Dendritic cell treated with granulocyte-macrophage colony-stimulating factor and Interleukin-4, amounts not matched to agents 40 ng/mL and 50 ng/mL, for 4 days (primary cell): ENCODE measurements at regions not wholly inside any gene's neighbourhood (a gene's known extent, or its start where the extent isn't known, plus 50 kb on each side); places are given as distances from the start of the nearest gene placed in this dataset.

ENCODE experiments used
- H3K27ac Mint-ChIP-seq: one replicate; pipeline ENCODE4 v1.8.0; 2022; ENCODE audit warnings: mild to moderate bottlenecking, mixed read lengths
- H3K27me3 Mint-ChIP-seq: one replicate; pipeline ENCODE4 v1.8.0; 2022; ENCODE audit warnings: mild to moderate bottlenecking, mixed read lengths
- H3K36me3 Mint-ChIP-seq: one replicate; pipeline ENCODE4 v1.8.0; 2022; ENCODE audit warnings: low read depth, mixed read lengths
- H3K4me1 Mint-ChIP-seq: one replicate; pipeline ENCODE4 v1.8.0; 2022; ENCODE audit warnings: low read depth, mixed read lengths
- H3K4me3 Mint-ChIP-seq: one replicate; pipeline ENCODE4 v1.8.0; 2022; ENCODE audit warnings: mild to moderate bottlenecking, moderate library complexity, mixed read lengths
- H3K9me3 Mint-ChIP-seq: one replicate; pipeline ENCODE4 v1.8.0; 2022; ENCODE audit warnings: mixed read lengths
- intact Hi-C: fragments of 100-400 bp; cut with micrococcal nuclease; formaldehyde crosslinking; loops from one replicate; pipeline ENCODE4 v1.15.0; 2022

DNA sequence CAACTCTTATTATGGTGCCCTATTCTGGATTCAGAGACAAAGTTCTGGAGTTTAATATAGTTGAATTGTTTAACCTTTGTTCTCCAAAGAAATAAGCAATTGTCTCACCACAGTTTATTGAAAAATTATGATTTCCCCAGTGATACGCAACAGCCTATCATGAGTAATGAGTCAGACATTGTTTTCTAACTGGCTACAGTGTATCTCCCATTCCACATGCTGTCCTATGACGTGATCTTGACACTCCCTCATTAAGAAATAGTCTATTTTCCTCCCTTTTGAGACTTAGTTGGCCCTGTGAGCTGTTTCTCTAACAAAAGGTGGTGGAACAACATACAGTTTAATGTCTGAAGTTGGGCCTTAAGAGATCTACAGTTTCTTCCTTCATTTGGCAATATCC is 1290.6 kb upstream of the CDH6 start:
- no peaks in the 10 kb centered on the region for H3K27me3 Mint-ChIP-seq
- no peaks in the 10 kb centered on the region for H3K4me1 Mint-ChIP-seq
- H3K27ac Mint-ChIP-seq = no peak overlapping the region
- no peak overlapping the region for H3K4me3 Mint-ChIP-seq
- H3K9me3 Mint-ChIP-seq = peaks cover 16% of the 10 kb centered on the region
- intact Hi-C loops = no loop called here
- H3K36me3 Mint-ChIP-seq = no peaks in the 10 kb centered on the region

DNA sequence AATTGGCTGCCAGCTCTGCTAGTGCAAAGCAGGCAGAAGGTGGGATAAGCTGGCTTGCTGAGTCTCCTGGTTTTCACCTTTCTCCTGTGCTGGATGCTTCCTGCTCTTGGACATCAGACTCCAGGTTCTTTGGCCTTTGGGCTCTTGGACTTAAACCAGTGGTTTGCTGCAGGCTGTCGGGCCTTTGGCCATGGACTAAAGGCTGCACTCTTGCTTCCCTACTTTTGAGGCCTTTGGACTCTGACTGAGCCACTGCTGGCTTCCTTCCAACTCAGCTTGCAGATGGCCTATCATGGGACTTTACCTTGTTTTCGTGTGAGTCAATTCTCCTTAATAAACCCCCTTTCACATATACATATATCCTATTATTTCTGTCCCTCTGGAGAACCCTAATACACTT is 1293.9 kb upstream of the CDH6 start:
- Mint-ChIP-seq H3K36me3 (no peaks in the 10 kb centered on the region), H3K9me3 (peaks cover 22% of the 10 kb centered on the region), H3K27me3 (no peaks in the 10 kb centered on the region), H3K4me3 (no peak overlapping the region), H3K4me1 (no peaks in the 10 kb centered on the region), H3K27ac (no peak overlapping the region)
- intact Hi-C loops = no loop called here

DNA sequence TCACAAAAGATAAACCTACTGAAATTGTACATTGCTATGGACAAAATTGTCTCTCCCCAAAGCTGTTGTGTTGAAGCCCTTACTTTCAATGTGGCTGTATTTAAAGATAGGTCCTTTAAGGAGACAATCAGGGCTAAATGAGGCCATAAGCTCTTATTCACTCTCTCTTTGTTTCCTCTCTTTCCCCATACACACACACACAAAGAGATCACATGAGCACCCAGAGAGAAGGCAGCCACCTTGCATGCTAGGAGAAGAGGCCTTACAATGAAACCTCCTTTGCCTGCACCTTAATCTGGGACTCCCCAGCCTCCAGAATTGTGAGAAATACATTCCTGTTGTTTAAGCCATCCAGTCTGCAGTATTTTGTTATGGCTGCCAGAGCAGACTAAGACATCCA is 1295.6 kb upstream of the CDH6 start:
- no peak overlapping the region for H3K4me3 Mint-ChIP-seq
- no peaks in the 10 kb centered on the region for H3K27me3 Mint-ChIP-seq
- intact Hi-C loops = no loop called here
- no peak overlapping the region for H3K27ac Mint-ChIP-seq
- H3K36me3 Mint-ChIP-seq = no peaks in the 10 kb centered on the region
- H3K9me3 Mint-ChIP-seq = peaks cover 22% of the 10 kb centered on the region
- no peaks in the 10 kb centered on the region for H3K4me1 Mint-ChIP-seq

DNA sequence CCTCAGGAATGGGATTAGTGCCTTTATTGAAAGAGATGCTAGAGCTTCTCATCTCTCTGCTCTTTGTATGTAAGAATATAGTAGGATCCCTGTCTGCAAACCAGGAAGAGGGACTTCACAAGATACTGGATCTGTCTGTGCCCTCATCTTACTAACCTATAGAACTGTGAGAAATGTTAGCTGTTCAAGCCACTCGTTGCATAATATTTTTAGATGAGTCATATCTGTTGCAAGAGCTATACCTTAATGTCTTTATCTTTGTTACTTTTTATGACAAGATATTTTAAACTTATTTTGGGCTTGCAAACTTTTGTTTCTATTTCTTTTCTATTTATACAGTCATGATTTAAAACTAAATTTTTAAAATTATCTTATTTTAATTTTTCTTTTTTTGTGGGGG is 1296.8 kb upstream of the CDH6 start:
- no peak overlapping the region for H3K4me3 Mint-ChIP-seq
- H3K9me3 Mint-ChIP-seq = peaks cover 16% of the 10 kb centered on the region
- H3K4me1 Mint-ChIP-seq = no peaks in the 10 kb centered on the region
- intact Hi-C loops = no loop called here
- H3K27me3 Mint-ChIP-seq = no peaks in the 10 kb centered on the region
- no peak overlapping the region for H3K27ac Mint-ChIP-seq
- H3K36me3 Mint-ChIP-seq = no peaks in the 10 kb centered on the region

DNA sequence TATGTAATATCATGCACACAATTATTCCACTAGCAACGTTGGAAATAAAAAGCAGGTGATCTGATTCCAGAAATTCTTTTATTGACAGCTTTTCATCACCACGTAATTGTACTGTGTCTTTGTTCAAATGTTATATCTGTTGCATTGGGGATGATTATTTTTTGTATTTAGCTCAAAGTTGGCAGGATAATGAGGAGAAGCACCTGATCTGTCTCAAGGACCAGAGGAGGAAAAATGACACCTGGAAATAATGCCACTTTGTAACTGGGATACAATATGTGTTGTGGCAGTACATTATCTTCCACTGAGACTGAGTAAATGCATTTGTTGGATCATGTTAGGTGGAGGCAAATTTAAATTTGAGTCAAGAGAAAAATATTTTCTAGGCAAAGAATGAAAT is 1298.8 kb upstream of the CDH6 start:
- no peaks in the 10 kb centered on the region for H3K27me3 Mint-ChIP-seq
- intact Hi-C loops = no loop called here

DNA sequence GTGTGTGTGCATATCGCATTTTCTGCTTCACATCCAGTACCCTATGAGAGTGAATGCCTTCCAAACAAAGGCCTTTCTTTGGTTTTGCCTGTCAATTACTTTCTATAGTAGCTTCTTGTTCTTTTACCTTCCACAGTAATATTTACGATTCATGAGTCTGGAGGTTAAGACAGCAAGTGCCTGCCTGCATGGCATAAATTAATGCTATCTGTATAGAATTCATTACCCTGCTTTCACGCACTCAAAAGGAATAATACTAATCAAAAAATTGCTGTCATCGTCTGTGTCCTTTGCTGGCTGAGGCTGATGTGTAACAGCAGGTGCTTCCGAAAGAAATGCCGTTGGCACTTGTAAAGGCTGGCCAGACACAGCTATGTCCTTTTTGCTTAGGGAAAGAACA is 1304.4 kb upstream of the CDH6 start:
- intact Hi-C loops = no loop called here
- Mint-ChIP-seq H3K4me3 (no peak overlapping the region), H3K36me3 (no peaks in the 10 kb centered on the region), H3K9me3 (peaks cover 19% of the 10 kb centered on the region), H3K27ac (no peak overlapping the region), H3K4me1 (no peaks in the 10 kb centered on the region), H3K27me3 (no peaks in the 10 kb centered on the region)

More for the DNA sequence above, 1298.8 kb upstream of the CDH6 start:
- H3K36me3 Mint-ChIP-seq = no peaks in the 10 kb centered on the region
- H3K9me3 Mint-ChIP-seq = peaks cover 16% of the 10 kb centered on the region
- no peak overlapping the region for H3K4me3 Mint-ChIP-seq
- no peaks in the 10 kb centered on the region for H3K4me1 Mint-ChIP-seq
- H3K27ac Mint-ChIP-seq = no peak overlapping the region

DNA sequence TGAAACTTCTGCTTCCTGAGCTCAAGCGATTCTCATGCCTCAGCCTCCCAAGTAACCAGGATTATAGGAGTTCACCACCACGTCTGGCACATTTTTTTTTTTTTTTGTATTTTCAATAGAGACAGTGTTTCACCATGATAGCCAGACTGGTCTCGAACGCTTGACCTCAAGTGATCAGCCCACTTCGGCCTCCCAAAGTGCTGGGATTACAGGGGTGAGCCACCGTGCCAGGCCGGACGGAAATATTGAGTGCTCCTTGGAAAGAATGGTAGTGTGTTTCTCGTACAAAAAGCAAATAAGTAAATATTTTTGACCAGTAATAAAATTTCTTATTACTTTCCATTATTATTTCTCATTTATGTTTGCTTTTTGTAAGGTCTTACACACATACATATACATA is 1307.9 kb upstream of the CDH6 start:
- no peaks in the 10 kb centered on the region for H3K4me1 Mint-ChIP-seq
- peaks cover 34% of the 10 kb centered on the region for H3K9me3 Mint-ChIP-seq
- intact Hi-C loops = no loop called here
- no peaks in the 10 kb centered on the region for H3K36me3 Mint-ChIP-seq
- H3K4me3 Mint-ChIP-seq = no peak overlapping the region
- no peak overlapping the region for H3K27ac Mint-ChIP-seq
- no peaks in the 10 kb centered on the region for H3K27me3 Mint-ChIP-seq

DNA sequence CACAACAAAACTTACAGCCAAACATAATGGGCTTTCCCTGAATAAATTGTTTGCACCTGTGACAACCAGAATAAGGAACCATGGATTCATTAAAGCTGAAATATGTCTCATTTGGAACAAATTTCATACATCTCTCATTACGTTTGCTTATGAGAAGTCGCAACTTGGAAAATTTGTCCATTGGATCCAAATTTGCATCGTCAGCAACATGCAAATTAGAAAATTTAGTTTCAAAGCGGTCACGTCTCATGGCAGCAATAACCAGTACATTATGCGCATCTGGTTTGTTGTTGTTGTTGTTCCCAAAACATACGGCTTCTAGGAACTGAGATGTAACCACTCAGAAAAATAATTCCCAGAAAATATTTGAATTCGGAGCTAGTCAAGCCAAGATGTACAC is 1311.5 kb upstream of the CDH6 start:
- Mint-ChIP-seq H3K4me1 (no peaks in the 10 kb centered on the region), H3K27ac (no peak overlapping the region), H3K4me3 (no peak overlapping the region), H3K9me3 (peaks cover 32% of the 10 kb centered on the region), H3K36me3 (no peaks in the 10 kb centered on the region), H3K27me3 (no peaks in the 10 kb centered on the region)
- intact Hi-C loops = no loop called here

DNA sequence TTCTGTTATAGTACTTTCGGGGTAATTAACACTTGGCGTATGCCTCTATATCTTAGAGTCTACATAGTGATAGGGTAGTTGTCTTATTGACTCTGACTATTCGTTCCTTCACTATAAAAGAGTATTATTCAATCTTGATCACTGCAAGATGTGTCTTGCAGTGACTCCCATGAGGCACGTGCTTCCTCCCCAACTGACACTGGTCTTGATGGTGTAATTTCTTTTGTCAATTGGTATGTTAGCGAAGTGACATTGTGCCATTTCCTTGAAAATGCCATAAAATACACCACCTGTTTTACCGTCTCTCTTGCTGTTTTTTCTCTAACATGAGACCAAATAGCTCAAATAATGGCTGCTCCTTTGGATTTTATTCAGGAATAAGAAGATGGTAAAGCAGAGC is 1314.1 kb upstream of the CDH6 start:
- no peak overlapping the region for H3K27ac Mint-ChIP-seq
- no peak overlapping the region for H3K4me3 Mint-ChIP-seq
- no peaks in the 10 kb centered on the region for H3K27me3 Mint-ChIP-seq
- no peaks in the 10 kb centered on the region for H3K4me1 Mint-ChIP-seq
- no peaks in the 10 kb centered on the region for H3K36me3 Mint-ChIP-seq
- peaks cover 47% of the 10 kb centered on the region for H3K9me3 Mint-ChIP-seq
- intact Hi-C loops = no loop called here

DNA sequence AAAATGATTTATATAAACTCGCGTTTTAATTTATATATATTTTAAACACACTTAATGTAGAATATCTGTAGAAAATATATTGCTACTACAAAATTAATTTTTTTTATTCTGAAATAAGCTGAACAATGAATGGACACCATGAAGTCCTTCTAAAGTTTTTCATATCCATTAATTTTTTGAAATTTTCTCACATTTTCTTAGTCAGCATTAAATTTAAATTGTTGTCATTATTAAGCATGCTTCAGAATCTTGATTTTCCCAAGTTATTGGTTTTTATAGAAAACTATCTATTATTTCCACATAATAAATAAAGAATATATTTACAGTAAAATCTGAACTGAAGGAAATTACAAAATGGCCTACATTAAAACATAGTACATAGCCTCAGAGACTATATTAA is 1314.9 kb upstream of the CDH6 start:
- H3K27me3 Mint-ChIP-seq = no peaks in the 10 kb centered on the region
- H3K27ac Mint-ChIP-seq = no peak overlapping the region
- peaks cover 47% of the 10 kb centered on the region for H3K9me3 Mint-ChIP-seq
- H3K4me3 Mint-ChIP-seq = no peak overlapping the region
- no peaks in the 10 kb centered on the region for H3K4me1 Mint-ChIP-seq
- intact Hi-C loops = no loop called here
- H3K36me3 Mint-ChIP-seq = no peaks in the 10 kb centered on the region

DNA sequence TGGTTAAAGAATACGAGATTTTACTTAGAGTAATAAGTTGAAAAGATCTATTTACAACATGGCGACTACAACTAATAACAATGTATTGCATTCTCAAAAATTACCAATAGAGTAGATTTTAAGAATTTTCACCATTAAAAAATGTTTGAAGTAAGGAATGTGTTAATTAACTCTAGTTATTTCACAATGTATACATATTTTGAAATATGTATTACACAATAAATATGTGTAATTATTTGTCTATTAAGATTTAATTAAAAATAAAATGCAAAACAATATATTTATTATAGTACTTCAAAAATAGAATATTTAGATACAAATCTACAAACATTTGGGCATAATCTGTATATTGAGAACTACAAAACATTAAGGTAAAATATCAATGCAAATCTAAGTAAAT is 1326.3 kb upstream of the CDH6 start:
- Mint-ChIP-seq H3K4me3 (no peak overlapping the region), H3K27ac (no peak overlapping the region), H3K36me3 (no peaks in the 10 kb centered on the region), H3K9me3 (peaks cover 20% of the 10 kb centered on the region), H3K27me3 (no peaks in the 10 kb centered on the region), H3K4me1 (no peaks in the 10 kb centered on the region)
- intact Hi-C loops = no loop called here

DNA sequence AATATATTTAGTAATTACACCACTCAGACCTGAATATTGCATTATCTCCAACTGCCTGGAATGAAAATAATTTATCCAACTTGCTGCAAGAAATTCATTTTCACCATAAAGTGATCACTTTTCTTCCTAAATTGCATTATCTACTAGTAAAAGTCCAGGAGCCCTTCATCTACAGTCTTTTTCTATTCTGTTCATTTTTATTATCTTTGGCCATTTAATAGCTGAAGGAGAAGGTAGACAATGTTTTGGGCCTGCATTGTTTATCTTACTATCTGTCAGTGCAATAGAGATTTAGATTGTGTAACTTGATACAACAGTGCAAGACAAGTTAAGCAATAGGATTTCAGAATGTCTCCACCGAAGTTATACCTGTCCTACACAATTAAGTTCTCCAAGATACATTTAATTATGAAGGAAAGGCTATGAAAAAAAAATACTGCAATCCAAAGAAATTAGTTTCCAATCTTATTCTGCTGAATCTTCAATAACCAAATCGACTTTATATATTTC is 1339.7 kb upstream of the CDH6 start:
- Mint-ChIP-seq H3K27me3 (no peaks in the 10 kb centered on the region), H3K36me3 (no peaks in the 10 kb centered on the region), H3K4me3 (no peak overlapping the region), H3K27ac (no peak overlapping the region), H3K4me1 (no peaks in the 10 kb centered on the region), H3K9me3 (peaks cover 58% of the 10 kb centered on the region)
- intact Hi-C loops = no loop called here

DNA sequence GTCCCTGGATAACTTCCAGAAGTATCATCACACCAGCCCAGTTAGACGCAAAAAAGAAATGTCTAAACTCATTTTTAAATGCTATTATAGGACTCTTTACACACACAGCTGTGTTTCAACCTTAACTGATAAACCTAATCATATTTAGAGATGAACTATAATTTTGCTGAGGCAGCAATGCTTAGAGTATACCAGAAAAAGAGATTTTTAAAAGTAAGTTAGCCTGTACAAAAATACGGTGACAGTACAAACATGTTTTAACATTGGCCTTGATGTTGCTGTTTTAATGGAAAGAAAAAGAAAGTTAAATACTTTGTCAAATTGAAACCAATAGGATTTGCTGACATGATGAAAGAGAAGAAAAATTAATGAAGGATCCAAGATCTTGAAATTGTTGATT is 1341.2 kb upstream of the CDH6 start:
- Mint-ChIP-seq H3K36me3 (no peaks in the 10 kb centered on the region), H3K4me1 (no peaks in the 10 kb centered on the region), H3K27me3 (no peaks in the 10 kb centered on the region), H3K4me3 (no peak overlapping the region), H3K9me3 (peaks cover 49% of the 10 kb centered on the region), H3K27ac (no peak overlapping the region)
- intact Hi-C loops = no loop called here

DNA sequence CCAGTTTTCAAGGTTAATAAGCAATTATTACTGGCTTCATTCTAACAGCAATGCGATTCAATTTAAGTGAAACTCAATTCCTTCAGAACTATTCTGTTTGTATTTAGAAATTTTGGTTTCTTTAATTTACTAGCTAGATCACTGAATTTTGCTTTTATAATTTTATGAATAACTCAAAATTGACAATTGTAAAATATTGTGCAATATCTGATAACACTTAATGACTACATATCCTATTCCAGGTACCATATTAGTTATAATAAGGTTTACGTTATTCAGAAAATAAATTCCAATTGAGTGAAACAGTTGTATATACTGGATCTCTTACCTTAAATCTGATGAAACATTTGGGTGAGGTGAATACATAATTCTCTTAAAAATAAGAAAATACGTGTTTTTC is 1348.3 kb upstream of the CDH6 start:
- Mint-ChIP-seq H3K27me3 (no peaks in the 10 kb centered on the region), H3K4me3 (no peak overlapping the region), H3K4me1 (no peaks in the 10 kb centered on the region), H3K27ac (no peak overlapping the region), H3K9me3 (peaks cover 20% of the 10 kb centered on the region), H3K36me3 (no peaks in the 10 kb centered on the region)
- intact Hi-C loops = no loop called here

DNA sequence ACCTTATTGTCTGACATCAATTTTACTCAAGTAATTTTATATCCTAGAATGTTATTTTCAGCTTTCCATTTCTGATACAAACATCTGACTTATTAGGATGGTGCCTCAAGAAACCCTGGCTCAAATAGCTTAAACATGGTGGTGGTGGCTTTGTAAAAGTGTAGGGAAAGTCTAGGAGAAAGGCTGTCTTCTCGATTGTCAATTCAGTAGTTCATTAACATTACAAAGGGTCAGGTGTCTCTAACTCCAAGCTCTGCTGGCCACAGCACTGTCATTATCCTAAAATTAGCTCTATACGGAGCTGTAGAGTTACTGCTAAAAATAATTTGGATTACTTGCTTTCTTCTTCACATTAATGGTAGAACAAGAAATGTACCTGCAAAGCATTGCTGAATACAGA is 1360.1 kb upstream of the CDH6 start:
- Mint-ChIP-seq H3K36me3 (no peaks in the 10 kb centered on the region), H3K9me3 (peaks cover 19% of the 10 kb centered on the region), H3K27ac (no peak overlapping the region), H3K27me3 (no peaks in the 10 kb centered on the region), H3K4me3 (no peak overlapping the region), H3K4me1 (no peaks in the 10 kb centered on the region)
- intact Hi-C loops = no loop called here
